Trophoblast cell (in vitro differentiated cells and primary cell): ENCODE measurements at regions not wholly inside any gene's neighbourhood (a gene's known extent, or its start where the extent isn't known, plus 50 kb on each side); places are given as distances from the start of the nearest gene placed in this dataset.

Source experiments
- DNase-seq, 2 donors: peaks; one replicate each; pipeline ENCODE4 v3.0.0-alpha.2; 2016
- H2AFZ ChIP-seq: 2 replicates; pipeline ENCODE4 v1.6.1; 2013; ENCODE audit warnings: low read length, moderate library complexity, mild to moderate bottlenecking; ENCODE audit not compliant: insufficient read depth, poor library complexity
- H2AK5ac ChIP-seq: 2 replicates; pipeline ENCODE4 v1.6.1; 2013; ENCODE audit warnings: mild to moderate bottlenecking, low read length
- H2BK120ac ChIP-seq: 2 replicates; pipeline ENCODE4 v1.6.1; 2013; ENCODE audit warnings: low read length, mild to moderate bottlenecking, moderate library complexity; ENCODE audit not compliant: insufficient read depth, poor library complexity
- H2BK12ac ChIP-seq: 2 replicates; pipeline ENCODE4 v1.6.1; 2013; ENCODE audit warnings: mild to moderate bottlenecking, low read length, moderate library complexity
- H2BK5ac ChIP-seq: 2 replicates; pipeline ENCODE4 v1.6.1; 2013; ENCODE audit warnings: low read length, low read depth, moderate library complexity, mild to moderate bottlenecking; ENCODE audit not compliant: poor library complexity
- H3K14ac ChIP-seq: 2 replicates; pipeline ENCODE4 v1.6.1; 2013; ENCODE audit warnings: mild to moderate bottlenecking, low read length
- H3K18ac ChIP-seq: 2 replicates; pipeline ENCODE4 v1.6.1; 2013; ENCODE audit warnings: mild to moderate bottlenecking, low read length
- H3K23ac ChIP-seq: 2 replicates; pipeline ENCODE4 v1.6.1; 2013; ENCODE audit warnings: low read length
- H3K27ac ChIP-seq: 2 replicates; pipeline ENCODE4 v1.5.1; 2013; ENCODE audit warnings: low read depth, mild to moderate bottlenecking, inconsistent platforms, low read length, moderate library complexity
- H3K27me3 ChIP-seq: 2 replicates; pipeline ENCODE4 v1.6.1; 2013; ENCODE audit warnings: inconsistent platforms, mild to moderate bottlenecking, low read length, moderate library complexity; ENCODE audit not compliant: insufficient read depth
- H3K36me3 ChIP-seq, 2 experiments: 1 replicate in 1 of 2; 2 replicates in 1 of 2; pipeline ENCODE4 v1.6.1; 2013; ENCODE audit warnings: low read length in 2 of 2, mild to moderate bottlenecking in 2 of 2, moderate library complexity in 1 of 2; ENCODE audit not compliant: insufficient read depth in 2 of 2, control insufficient read depth in 1 of 2
- H3K4ac ChIP-seq: 2 replicates; pipeline ENCODE4 v1.6.1; 2013; ENCODE audit warnings: low read depth, mild to moderate bottlenecking, low read length, moderate library complexity
- H3K4me1 ChIP-seq, 2 experiments: 1 replicate in 1 of 2; 2 replicates in 1 of 2; pipeline ENCODE4 v1.6.1; 2013; ENCODE audit warnings: low read length in 2 of 2, mild to moderate bottlenecking in 2 of 2, moderate library complexity in 1 of 2; ENCODE audit not compliant: insufficient read depth in 2 of 2, control insufficient read depth in 1 of 2
- H3K4me2 ChIP-seq: 2 replicates; pipeline ENCODE4 v1.6.1; 2013; ENCODE audit warnings: inconsistent platforms, mild to moderate bottlenecking, low read length, moderate library complexity
- H3K4me3 ChIP-seq: 2 replicates; pipeline ENCODE4 v1.5.1; 2013; ENCODE audit warnings: mild to moderate bottlenecking, low read depth, low read length, inconsistent platforms
- H3K79me1 ChIP-seq: one replicate; pipeline ENCODE4 v1.6.1; 2013; ENCODE audit warnings: low read length
- H3K79me2 ChIP-seq: 2 replicates; pipeline ENCODE4 v1.6.1; 2013; ENCODE audit warnings: low read length, mild to moderate bottlenecking; ENCODE audit not compliant: control insufficient read depth, insufficient read depth, poor library complexity
- H3K9ac ChIP-seq: 2 replicates; pipeline ENCODE4 v1.6.1; 2013; ENCODE audit warnings: mild to moderate bottlenecking, low read length
- H3K9me3 ChIP-seq: 2 replicates; pipeline ENCODE4 v1.6.1; 2013; ENCODE audit warnings: low read depth, mild to moderate bottlenecking, control low read depth, inconsistent platforms, low read length; ENCODE audit not compliant: insufficient read depth
- H4K12ac ChIP-seq: 2 replicates; pipeline ENCODE4 v1.6.1; 2013; ENCODE audit warnings: low read depth, mild to moderate bottlenecking, low read length, moderate library complexity
- H4K8ac ChIP-seq: 2 replicates; pipeline ENCODE4 v1.6.1; 2013; ENCODE audit warnings: low read depth, mild to moderate bottlenecking, low read length, moderate library complexity
- H4K91ac ChIP-seq: one replicate; pipeline ENCODE4 v1.6.1; 2013; ENCODE audit warnings: low read depth, mild to moderate bottlenecking, low read length, moderate library complexity
- WGBS: extraction: QIAGEN DNeasy Blood & Tissue Kit; methylation state at CpG from one replicate; pipeline ENCODE4 v1.1.7; 2013; ENCODE audit warnings: missing lambda C conversion rate; ENCODE audit not compliant: insufficient read length, insufficient coverage; ENCODE audit errors: extremely low coverage; 5-methylcytosine and 5-hydroxymethylcytosine counted together

GRCh38 chr3:168801794-168802193 lies 706.1 kb upstream of the GOLIM4 start:
- Histone ChIP-seq H3K4me1 (no peaks in the 10 kb centered on the region), H3K14ac (no peak overlapping the region), H3K4ac (no peak overlapping the region), H2AK5ac (no peak overlapping the region), H4K12ac (no peak overlapping the region), H3K36me3 (no peaks in the 10 kb centered on the region), H3K27ac (no peak overlapping the region), H2AFZ (no peak overlapping the region), H3K79me2 (no peaks in the 10 kb centered on the region), H2BK12ac (no peak overlapping the region), H2BK5ac (no peak overlapping the region), H3K4me3 (no peak overlapping the region), H3K9me3 (no peaks in the 10 kb centered on the region), H3K79me1 (no peaks in the 10 kb centered on the region), H4K91ac (no peak overlapping the region), H3K23ac (no peak overlapping the region), H3K18ac (no peak overlapping the region), H3K9ac (no peak overlapping the region), H2BK120ac (no peak overlapping the region), H3K27me3 (no peaks in the 10 kb centered on the region), H3K4me2 (no peak overlapping the region), H4K8ac (no peak overlapping the region)
- peak in 1 of 2 donors; percentile 4 for DNase-seq
- no CpG with 5 or more reads among the region's 1 CpG for WGBS

- H3K27ac ChIP-seq = no peak overlapping the region
- no peak overlapping the region for H2AFZ ChIP-seq
- no peak overlapping the region for H4K12ac ChIP-seq
- H2AK5ac ChIP-seq = no peak overlapping the region
- H4K91ac ChIP-seq = no peak overlapping the region
- no peaks in the 10 kb centered on the region for H3K27me3 ChIP-seq
- H3K4me1 ChIP-seq = no peaks in the 10 kb centered on the region
- no peaks in the 10 kb centered on the region for H3K79me2 ChIP-seq
- no peak overlapping the region for H3K18ac ChIP-seq
- no peak for DNase-seq
- H2BK5ac ChIP-seq = no peak overlapping the region
- H3K9ac ChIP-seq = no peak overlapping the region
- no CpG with 5 or more reads among the region's 3 CpGs for WGBS
- H2BK120ac ChIP-seq = no peak overlapping the region
- H3K4me3 ChIP-seq = no peak overlapping the region
- H4K8ac ChIP-seq = no peak overlapping the region
- no peak overlapping the region for H3K14ac ChIP-seq
- no peaks in the 10 kb centered on the region for H3K79me1 ChIP-seq
- H3K9me3 ChIP-seq = no peaks in the 10 kb centered on the region
- no peak overlapping the region for H3K4ac ChIP-seq
- H2BK12ac ChIP-seq = no peak overlapping the region
- H3K4me2 ChIP-seq = no peak overlapping the region
- H3K23ac ChIP-seq = no peak overlapping the region
- no peaks in the 10 kb centered on the region for H3K36me3 ChIP-seq
These were observed 700.6 kb upstream of the GOLIM4 start for GRCh38 chr3:168796339-168796738.

GRCh38 chr3:168794427-168794826 lies 698.7 kb upstream of the GOLIM4 start:
- Histone ChIP-seq H2BK12ac (no peak overlapping the region), H3K36me3 (no peaks in the 10 kb centered on the region), H2BK120ac (no peak overlapping the region), H3K4ac (no peak overlapping the region), H3K4me1 (no peaks in the 10 kb centered on the region), H3K4me2 (no peak overlapping the region), H3K9ac (no peak overlapping the region), H3K9me3 (no peaks in the 10 kb centered on the region), H3K4me3 (no peak overlapping the region), H3K18ac (no peak overlapping the region), H3K14ac (no peak overlapping the region), H4K91ac (no peak overlapping the region), H2AK5ac (no peak overlapping the region), H3K79me2 (no peaks in the 10 kb centered on the region), H4K8ac (no peak overlapping the region), H3K27me3 (no peaks in the 10 kb centered on the region), H3K79me1 (no peaks in the 10 kb centered on the region), H4K12ac (no peak overlapping the region), H2AFZ (no peak overlapping the region), H3K23ac (no peak overlapping the region), H3K27ac (no peak overlapping the region), H2BK5ac (no peak overlapping the region)
- DNase-seq = no peak
- no CpG with 5 or more reads among the region's 2 CpGs for WGBS

- Histone ChIP-seq H3K36me3 (no peaks in the 10 kb centered on the region), H3K79me2 (no peaks in the 10 kb centered on the region), H3K27ac (no peak overlapping the region), H2AK5ac (no peak overlapping the region), H3K9ac (no peak overlapping the region), H3K4me1 (no peaks in the 10 kb centered on the region), H3K4ac (no peak overlapping the region), H3K79me1 (no peaks in the 10 kb centered on the region), H3K27me3 (no peaks in the 10 kb centered on the region), H3K14ac (no peak overlapping the region), H4K91ac (no peak overlapping the region), H2AFZ (no peak overlapping the region), H4K8ac (no peak overlapping the region), H3K4me2 (no peak overlapping the region), H3K18ac (no peak overlapping the region), H2BK5ac (no peak overlapping the region), H2BK12ac (no peak overlapping the region), H2BK120ac (no peak overlapping the region), H3K9me3 (no peaks in the 10 kb centered on the region), H3K23ac (no peak overlapping the region), H4K12ac (no peak overlapping the region), H3K4me3 (no peak overlapping the region)
- WGBS = no CpG with 5 or more reads among the region's 3 CpGs
- no peak for DNase-seq
These were observed 686.5 kb upstream of the GOLIM4 start for GRCh38 chr3:168782193-168782592.
